Fibroblast of mammary gland (primary cell): ENCODE measurements at regions not wholly inside any gene's neighbourhood (a gene's known extent, or its start where the extent isn't known, plus 50 kb on each side); places are given as distances from the start of the nearest gene placed in this dataset.

Experiments used
- DNase-seq: peaks from one replicate; pipeline ENCODE4 v3.0.0-alpha.2; 2010; ENCODE audit warnings: low read depth
- H3K4me3 ChIP-seq: 2 replicates; pipeline ENCODE4 v1.5.1; 2011; ENCODE audit warnings: low read depth, mild to moderate bottlenecking, low read length, moderate library complexity; ENCODE audit not compliant: control insufficient read depth
- CTCF ChIP-seq: conservative IDR thresholded peaks from 2 replicates; pipeline ENCODE4 v1.5.1; 2011; ENCODE audit warnings: low read depth, low read length, inconsistent platforms; ENCODE audit not compliant: control insufficient read depth, insufficient read depth

GRCh38 chr13:20291037-20291436 lies 58.9 kb upstream of the GJB6 start:
- no peak for DNase-seq
- H3K4me3 ChIP-seq = no peak overlapping the region
- no peak for TF ChIP-seq CTCF

- no peak overlapping the region for H3K4me3 ChIP-seq
- no peak for DNase-seq
- no peak for TF ChIP-seq CTCF
These were observed 56.4 kb upstream of the GJB6 start for GRCh38 chr13:20288561-20288960.

- no peak overlapping the region for H3K4me3 ChIP-seq
- TF ChIP-seq CTCF = no peak
- no peak for DNase-seq
These were observed 55.9 kb upstream of the GJB6 start for GRCh38 chr13:20287976-20288375.

- no peak for TF ChIP-seq CTCF
- DNase-seq = no peak
These were observed 53.4 kb upstream of the GJB6 start for GRCh38 chr13:20285530-20285929.

More at GRCh38 chr13:20285530-20285929, 53.4 kb upstream of the GJB6 start:
- no peak overlapping the region for H3K4me3 ChIP-seq
